CD4-positive, CD25-positive, alpha-beta regulatory T cell (primary cell): ENCODE measurements at regions not wholly inside any gene's neighbourhood (a gene's known extent, or its start where the extent isn't known, plus 50 kb on each side); places are given as distances from the start of the nearest gene placed in this dataset.

Source experiments
- ATAC-seq, 2 donors: fragments of 150-1000 bp; cut with Tn5 transposase; one replicate each; pipeline ENCODE4 v1.10.0; 2021; ENCODE audit warnings: low read depth in 2 of 2, moderate number of reproducible peaks in 2 of 2, moderate library complexity in 1 of 2
- DNase-seq, 3 donors: peaks; one replicate each; pipeline versions ENCODE4 v3.0.0 to v3.0.0-alpha.2; 2012 to 2022; ENCODE audit warnings: mixed read lengths in 1 of 3
- H3K27ac ChIP-seq: one replicate; pipeline ENCODE4 v1.7.0; 2013; ENCODE audit warnings: mild to moderate bottlenecking, low read length; ENCODE audit not compliant: insufficient read depth, poor library complexity, severe bottlenecking
- H3K27me3 ChIP-seq: one replicate; pipeline ENCODE4 v1.7.0; 2013; ENCODE audit warnings: low read length; ENCODE audit not compliant: control insufficient read depth, insufficient read depth
- H3K36me3 ChIP-seq: one replicate; pipeline ENCODE4 v1.7.0; 2013; ENCODE audit warnings: mild to moderate bottlenecking, low read length, moderate library complexity; ENCODE audit not compliant: control insufficient read depth, insufficient read depth
- H3K4me1 ChIP-seq: 2 replicates; pipeline ENCODE4 v1.7.0; 2013; ENCODE audit warnings: mild to moderate bottlenecking, low read length; ENCODE audit not compliant: insufficient read depth, control insufficient read depth, poor library complexity, severe bottlenecking
- H3K4me3 ChIP-seq: one replicate; pipeline ENCODE4 v1.7.0; 2013; ENCODE audit warnings: low read depth, mild to moderate bottlenecking, low read length, moderate library complexity
- H3K9me3 ChIP-seq, 2 experiments: 1 replicate in 1 of 2; 2 replicates in 1 of 2; pipeline ENCODE4 v1.7.0; 2013; ENCODE audit warnings: low read length in 2 of 2, mild to moderate bottlenecking in 1 of 2, moderate library complexity in 1 of 2; ENCODE audit not compliant: control insufficient read depth in 2 of 2
- H3K27ac Mint-ChIP-seq, 3 donors: one replicate each; pipeline ENCODE4 v1.8.0; 2020 to 2022; ENCODE audit warnings: mild to moderate bottlenecking in 3 of 3, mixed read lengths in 3 of 3, moderate library complexity in 2 of 3
- H3K27me3 Mint-ChIP-seq: one replicate; pipeline ENCODE4 v1.8.0; 2022; ENCODE audit warnings: mild to moderate bottlenecking, mixed read lengths
- H3K36me3 Mint-ChIP-seq: one replicate; pipeline ENCODE4 v1.8.0; 2020; ENCODE audit warnings: mixed read lengths
- H3K4me1 Mint-ChIP-seq, 4 donors: one replicate each; pipeline ENCODE4 v1.8.0; 2020 to 2022; ENCODE audit warnings: mixed read lengths in 4 of 4, mild to moderate bottlenecking in 1 of 4
- H3K4me3 Mint-ChIP-seq, 4 donors: one replicate each; pipeline ENCODE4 v1.8.0; 2020 to 2022; ENCODE audit warnings: mild to moderate bottlenecking in 4 of 4, mixed read lengths in 4 of 4, moderate library complexity in 3 of 4
- H3K9me3 Mint-ChIP-seq, 7 donors: one replicate each; pipeline ENCODE4 v1.8.0; 2020 to 2022; ENCODE audit warnings: mixed read lengths in 7 of 7, mild to moderate bottlenecking in 3 of 7, moderate library complexity in 2 of 7

DNA sequence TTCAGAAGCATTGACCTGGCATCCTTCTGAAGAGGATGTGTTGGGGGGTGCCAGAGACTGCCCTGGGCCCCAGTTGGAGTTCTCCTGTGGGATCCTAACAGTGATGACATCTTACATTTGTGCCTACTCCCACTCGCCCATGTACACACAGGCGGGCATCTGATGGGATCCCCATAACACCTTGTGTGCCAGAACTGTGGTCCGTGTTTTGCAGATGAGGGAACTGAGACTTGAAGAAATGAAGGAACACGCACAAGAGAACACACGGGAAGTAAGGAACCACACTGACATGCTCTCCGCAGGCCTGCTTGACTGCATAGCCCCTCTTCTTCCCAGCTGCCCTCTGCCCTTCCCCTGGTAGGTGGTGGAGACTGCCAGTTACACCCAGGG lies 255.3 kb downstream of the MYCN start:
- ATAC-seq (no peak), DNase-seq (no peak)
- no peak overlapping the region for H3K27ac ChIP-seq
- no peaks in the 10 kb centered on the region for H3K4me1 ChIP-seq
- no peak overlapping the region for H3K4me3 ChIP-seq
- Mint-ChIP-seq H3K27ac (no peak overlapping the region), H3K4me1 (no peaks in the 10 kb centered on the region), H3K9me3 (peaks cover 0 to 2% (median 0%) of the 10 kb centered on the region in 7 donors), H3K4me3 (no peak overlapping the region), H3K36me3 (no peaks in the 10 kb centered on the region), H3K27me3 (no peaks in the 10 kb centered on the region)
- H3K9me3 ChIP-seq = no peaks in the 10 kb centered on the region
- H3K27me3 ChIP-seq = no peaks in the 10 kb centered on the region
- no peaks in the 10 kb centered on the region for H3K36me3 ChIP-seq

DNA sequence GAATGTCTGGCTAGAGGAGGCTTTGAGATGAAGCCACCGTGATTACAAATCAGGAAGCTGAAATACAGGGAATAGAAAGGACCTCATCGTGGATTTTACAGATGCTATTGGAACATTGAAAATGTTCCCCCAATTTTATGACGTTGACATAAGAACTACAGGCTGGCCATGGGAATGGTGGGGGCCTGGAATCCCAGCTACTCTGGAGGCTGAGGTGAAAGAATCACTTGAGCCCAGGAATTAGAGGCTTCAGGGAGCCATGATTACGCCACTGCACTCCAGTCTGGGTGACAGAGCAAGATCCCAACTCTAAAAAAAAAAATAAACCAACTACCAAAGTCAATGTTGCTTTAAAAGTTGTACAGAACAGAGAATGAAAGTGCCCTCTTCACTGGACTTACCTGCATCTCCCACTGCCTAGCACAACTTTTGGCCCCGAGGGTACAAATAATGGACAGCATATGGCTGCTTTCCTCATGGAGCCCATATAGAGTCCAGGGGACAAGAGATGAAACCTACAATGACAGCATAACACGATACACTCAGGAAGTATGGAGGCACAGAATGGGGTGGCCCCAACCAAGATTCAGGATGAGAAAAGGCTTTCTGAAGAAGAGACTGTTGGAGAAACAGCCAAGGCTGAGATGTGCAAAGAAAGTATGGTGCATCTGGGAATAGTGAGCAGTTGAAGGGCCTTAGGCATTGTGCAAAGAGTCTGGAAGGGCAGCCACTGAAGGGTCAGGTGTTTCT lies 254.8 kb downstream of the MYCN start:
- no peaks in the 10 kb centered on the region for H3K9me3 ChIP-seq
- no peak overlapping the region for H3K4me3 Mint-ChIP-seq
- H3K36me3 Mint-ChIP-seq = no peaks in the 10 kb centered on the region
- ATAC-seq (no peak), DNase-seq (no peak)
- no peak overlapping the region for H3K27ac ChIP-seq
- H3K27me3 ChIP-seq = no peaks in the 10 kb centered on the region
- no peaks in the 10 kb centered on the region for H3K4me1 ChIP-seq
- H3K9me3 Mint-ChIP-seq = peaks cover 0 to 2% (median 0%) of the 10 kb centered on the region in 7 donors
- H3K27ac Mint-ChIP-seq = no peak overlapping the region
- H3K4me3 ChIP-seq = no peak overlapping the region
- H3K36me3 ChIP-seq = no peaks in the 10 kb centered on the region
- H3K4me1 Mint-ChIP-seq = no peaks in the 10 kb centered on the region
- H3K27me3 Mint-ChIP-seq = no peaks in the 10 kb centered on the region

DNA sequence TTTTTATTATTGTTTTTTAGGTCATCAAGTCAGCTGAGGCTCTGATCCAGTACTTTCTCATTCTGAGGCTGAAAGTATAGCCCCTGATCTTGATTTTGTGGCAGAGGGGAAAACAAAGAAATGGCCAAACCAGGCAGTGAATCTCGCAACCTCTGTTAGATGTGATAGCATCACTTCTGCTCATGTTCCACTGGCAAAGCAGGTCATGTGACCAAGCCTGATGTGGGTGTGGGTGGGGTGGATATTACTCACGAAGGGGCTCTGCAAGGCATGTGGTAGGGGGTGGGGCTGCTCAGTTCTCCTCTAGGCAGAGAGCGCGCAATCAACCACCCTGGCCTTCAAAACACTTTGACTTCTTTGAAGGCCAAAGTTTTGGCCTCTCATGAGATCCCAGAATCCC lies 254.2 kb downstream of the MYCN start:
- no peak overlapping the region for H3K4me3 Mint-ChIP-seq
- Histone ChIP-seq H3K27me3 (no peaks in the 10 kb centered on the region), H3K4me1 (no peaks in the 10 kb centered on the region), H3K36me3 (no peaks in the 10 kb centered on the region), H3K4me3 (no peak overlapping the region), H3K9me3 (no peaks in the 10 kb centered on the region), H3K27ac (no peak overlapping the region)
- DNase-seq (no peak), ATAC-seq (no peak)
- no peaks in the 10 kb centered on the region for H3K4me1 Mint-ChIP-seq
- no peak overlapping the region for H3K27ac Mint-ChIP-seq
- H3K36me3 Mint-ChIP-seq = no peaks in the 10 kb centered on the region
- H3K27me3 Mint-ChIP-seq = no peaks in the 10 kb centered on the region
- peaks cover 0 to 2% (median 0%) of the 10 kb centered on the region in 7 donors for H3K9me3 Mint-ChIP-seq

DNA sequence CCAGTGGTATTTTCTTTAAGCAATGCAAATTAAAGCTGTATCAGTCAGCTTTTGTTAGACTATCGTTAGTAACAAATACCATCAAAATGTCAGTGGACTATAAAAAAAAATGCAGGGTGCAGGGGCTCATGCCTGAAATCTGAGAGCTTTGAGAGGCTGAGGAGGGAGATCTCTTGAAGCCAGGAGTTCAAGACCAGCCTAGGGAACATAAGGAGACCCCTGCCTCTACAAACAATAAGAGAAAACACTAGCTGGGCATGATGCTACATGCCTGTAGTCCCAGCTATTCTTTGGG lies 253.7 kb downstream of the MYCN start:
- H3K4me1 Mint-ChIP-seq = no peaks in the 10 kb centered on the region
- no peaks in the 10 kb centered on the region for H3K36me3 ChIP-seq
- no peaks in the 10 kb centered on the region for H3K27me3 Mint-ChIP-seq
- peaks cover 0 to 2% (median 0%) of the 10 kb centered on the region in 7 donors for H3K9me3 Mint-ChIP-seq
- no peaks in the 10 kb centered on the region for H3K9me3 ChIP-seq
- H3K4me3 ChIP-seq = no peak overlapping the region
- ATAC-seq = no peak
- H3K27ac ChIP-seq = no peak overlapping the region
- no peak overlapping the region for H3K4me3 Mint-ChIP-seq
- no peak for DNase-seq
- no peaks in the 10 kb centered on the region for H3K36me3 Mint-ChIP-seq
- no peak overlapping the region for H3K27ac Mint-ChIP-seq
- no peaks in the 10 kb centered on the region for H3K4me1 ChIP-seq
- H3K27me3 ChIP-seq = no peaks in the 10 kb centered on the region

DNA sequence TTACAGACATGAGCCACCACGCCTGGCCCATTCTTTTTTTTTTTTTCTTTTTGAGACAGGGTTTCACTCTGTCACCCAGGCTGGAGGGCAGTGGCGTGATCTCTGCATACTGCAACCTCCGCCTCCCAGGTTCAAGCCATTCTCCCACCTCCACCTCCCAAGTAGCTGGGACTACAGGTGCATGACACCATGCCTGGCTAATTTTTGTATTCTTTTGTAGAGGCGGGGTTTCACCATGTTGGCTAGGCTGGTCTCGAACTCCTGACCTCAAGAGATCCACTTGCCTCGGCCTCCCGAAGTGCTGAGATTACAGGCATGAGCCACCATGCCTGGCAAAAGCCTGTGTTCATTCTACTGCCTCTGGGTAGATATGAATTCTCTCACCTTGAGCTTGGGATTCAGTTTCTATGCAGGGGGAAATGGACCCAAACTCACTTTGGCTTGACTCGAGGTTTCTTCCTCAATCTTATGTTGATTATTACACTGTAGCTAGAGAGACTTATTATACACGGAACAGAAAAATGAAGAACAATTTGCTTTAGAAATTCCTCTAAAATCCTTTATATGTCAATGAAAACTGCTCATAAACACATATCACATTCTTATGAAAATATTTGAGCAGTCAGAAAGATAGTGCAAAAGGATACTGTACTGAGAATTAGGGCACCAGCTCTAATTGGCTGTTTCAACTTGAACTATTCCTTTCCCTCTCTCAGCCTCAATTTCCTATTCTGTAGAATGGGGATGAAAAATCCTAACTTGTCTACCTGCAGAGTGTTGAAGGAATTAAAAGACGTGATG lies 252.3 kb downstream of the MYCN start:
- Histone ChIP-seq H3K4me3 (no peak overlapping the region), H3K36me3 (no peaks in the 10 kb centered on the region), H3K9me3 (no peaks in the 10 kb centered on the region), H3K27me3 (no peaks in the 10 kb centered on the region), H3K4me1 (no peaks in the 10 kb centered on the region), H3K27ac (no peak overlapping the region)
- ATAC-seq (no peak), DNase-seq (no peak)
- no peak overlapping the region for H3K4me3 Mint-ChIP-seq
- H3K36me3 Mint-ChIP-seq = no peaks in the 10 kb centered on the region
- no peaks in the 10 kb centered on the region for H3K27me3 Mint-ChIP-seq
- H3K9me3 Mint-ChIP-seq = peaks cover 0 to 2% (median 0%) of the 10 kb centered on the region in 7 donors
- no peaks in the 10 kb centered on the region for H3K4me1 Mint-ChIP-seq
- H3K27ac Mint-ChIP-seq = no peak overlapping the region

DNA sequence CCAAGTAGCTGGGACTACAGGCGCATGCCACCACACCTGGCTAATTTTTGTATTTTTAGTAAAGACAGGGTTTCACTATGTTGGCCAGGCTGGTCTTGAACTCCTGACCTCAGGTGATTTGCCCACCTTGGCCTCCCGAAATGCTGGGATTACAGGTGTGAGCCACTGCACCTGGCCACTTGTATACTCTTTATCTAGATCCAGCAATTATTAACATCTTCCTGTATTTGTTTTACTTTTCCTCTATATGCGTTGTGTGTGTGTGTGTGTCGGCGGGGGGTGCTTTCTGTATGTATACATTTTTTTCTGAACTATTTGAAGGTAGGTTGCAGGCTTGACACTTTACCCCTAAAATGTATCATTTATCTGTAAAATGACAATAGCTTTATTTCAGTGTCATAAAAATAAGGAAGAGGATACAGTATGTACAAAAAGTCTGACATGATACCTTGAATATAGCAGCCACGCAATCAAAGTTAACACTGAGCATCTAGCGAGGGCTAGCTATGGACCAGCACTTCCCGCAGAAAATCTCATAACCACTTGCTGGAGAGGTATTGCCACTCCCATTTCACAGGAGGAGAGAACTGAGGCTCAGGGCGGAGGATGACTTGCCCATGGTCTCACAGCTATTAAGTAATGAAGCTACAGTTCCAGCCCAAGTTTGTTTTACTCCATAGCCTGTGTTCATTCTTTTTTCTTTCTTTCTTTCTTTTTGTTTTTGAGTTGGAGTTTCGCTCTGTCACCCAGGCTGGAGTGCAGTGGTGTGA lies 251.3 kb downstream of the MYCN start:
- H3K27me3 ChIP-seq = no peaks in the 10 kb centered on the region
- no peak for ATAC-seq

DNA sequence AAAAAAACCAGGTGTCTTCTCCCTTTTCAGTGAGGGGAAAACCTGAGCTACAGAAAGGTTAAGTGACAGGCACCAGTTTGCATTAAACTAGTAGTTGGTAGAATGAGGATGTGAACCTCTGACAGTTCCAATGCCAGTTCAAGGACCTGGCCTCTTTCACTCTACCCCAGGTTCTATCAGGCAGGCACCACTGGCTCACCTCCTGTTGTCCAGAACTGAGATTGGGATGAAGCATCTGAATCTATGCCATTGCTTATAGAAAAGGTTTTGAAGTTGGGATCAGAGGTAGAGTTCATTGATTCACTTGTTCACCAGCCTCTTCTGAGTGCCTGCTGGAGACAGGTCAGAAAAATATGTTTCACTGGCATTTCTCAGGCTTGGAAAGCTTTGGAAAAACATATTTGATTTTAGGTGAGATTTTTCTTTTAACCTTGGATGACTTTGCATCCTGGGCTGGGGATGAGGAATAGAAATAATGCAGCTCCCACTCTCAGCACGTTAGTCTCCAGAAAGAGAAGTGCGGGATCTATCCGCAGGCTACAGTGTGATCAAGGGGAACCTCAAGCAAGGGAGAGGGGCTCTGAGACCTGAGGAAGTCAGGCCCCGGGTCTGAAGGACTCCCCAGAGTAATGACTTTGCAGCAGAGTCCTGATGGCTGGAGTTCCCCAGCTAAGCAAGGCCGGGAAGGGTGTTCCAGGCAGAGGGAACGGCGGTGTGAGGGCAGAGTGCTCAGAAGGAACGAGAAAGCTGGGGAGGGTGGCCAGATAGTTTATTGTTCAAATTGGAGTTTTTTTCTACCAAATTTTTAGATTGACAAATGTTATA lies 250.3 kb downstream of the MYCN start:
- peaks cover 0 to 2% (median 0%) of the 10 kb centered on the region in 7 donors for H3K9me3 Mint-ChIP-seq
- ATAC-seq (no peak), DNase-seq (no peak)
- H3K4me1 Mint-ChIP-seq = no peaks in the 10 kb centered on the region
- H3K27ac Mint-ChIP-seq = no peak overlapping the region
- no peaks in the 10 kb centered on the region for H3K27me3 Mint-ChIP-seq
- H3K4me3 Mint-ChIP-seq = no peak overlapping the region
- no peak overlapping the region for H3K4me3 ChIP-seq
- no peaks in the 10 kb centered on the region for H3K9me3 ChIP-seq
- no peak overlapping the region for H3K27ac ChIP-seq
- no peaks in the 10 kb centered on the region for H3K36me3 Mint-ChIP-seq
- no peaks in the 10 kb centered on the region for H3K27me3 ChIP-seq
- no peaks in the 10 kb centered on the region for H3K4me1 ChIP-seq
- no peaks in the 10 kb centered on the region for H3K36me3 ChIP-seq

More for the DNA sequence above, 251.3 kb downstream of the MYCN start:
- Histone ChIP-seq H3K9me3 (no peaks in the 10 kb centered on the region), H3K4me1 (no peaks in the 10 kb centered on the region), H3K27ac (no peak overlapping the region), H3K36me3 (no peaks in the 10 kb centered on the region), H3K4me3 (no peak overlapping the region)
- no peak for DNase-seq
- H3K9me3 Mint-ChIP-seq = peaks cover 0 to 2% (median 0%) of the 10 kb centered on the region in 7 donors
- H3K4me3 Mint-ChIP-seq = no peak overlapping the region
- H3K27ac Mint-ChIP-seq = no peak overlapping the region
- no peaks in the 10 kb centered on the region for H3K27me3 Mint-ChIP-seq
- no peaks in the 10 kb centered on the region for H3K4me1 Mint-ChIP-seq
- no peaks in the 10 kb centered on the region for H3K36me3 Mint-ChIP-seq
